ENCODE measurements at regions not wholly inside any gene's neighbourhood (a gene's known extent, or its start where the extent isn't known, plus 50 kb on each side); places are given as distances from the start of the nearest gene placed in this dataset.
"Not testable (repeated sequence)": the region's sequence is repeated elsewhere in the genome, so short reads cannot be mapped to it uniquely, and the experiment has no call there.

DNA sequence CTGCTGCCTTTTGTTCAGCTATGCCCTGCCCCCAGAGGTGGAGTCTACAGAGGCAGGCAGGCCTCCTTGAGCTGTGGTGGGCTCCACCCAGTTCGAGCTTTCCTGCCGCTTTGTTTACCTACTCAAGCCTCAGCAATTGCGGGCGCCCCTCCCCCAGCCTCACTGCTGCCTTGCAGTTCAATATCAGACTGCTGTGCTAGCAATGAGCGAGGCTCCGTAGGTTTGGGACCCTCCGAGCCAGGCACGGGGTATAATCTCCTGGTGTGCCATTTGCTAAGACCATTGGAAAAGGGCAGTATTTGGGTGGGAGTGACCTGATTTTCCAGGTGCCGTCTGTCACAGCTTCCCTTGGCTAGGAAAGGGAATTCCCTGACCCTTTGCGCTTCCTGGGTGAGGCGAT is 51.9 kb downstream of the DIPK2A start:
- not testable (repeated sequence) for DNase-seq

DNA sequence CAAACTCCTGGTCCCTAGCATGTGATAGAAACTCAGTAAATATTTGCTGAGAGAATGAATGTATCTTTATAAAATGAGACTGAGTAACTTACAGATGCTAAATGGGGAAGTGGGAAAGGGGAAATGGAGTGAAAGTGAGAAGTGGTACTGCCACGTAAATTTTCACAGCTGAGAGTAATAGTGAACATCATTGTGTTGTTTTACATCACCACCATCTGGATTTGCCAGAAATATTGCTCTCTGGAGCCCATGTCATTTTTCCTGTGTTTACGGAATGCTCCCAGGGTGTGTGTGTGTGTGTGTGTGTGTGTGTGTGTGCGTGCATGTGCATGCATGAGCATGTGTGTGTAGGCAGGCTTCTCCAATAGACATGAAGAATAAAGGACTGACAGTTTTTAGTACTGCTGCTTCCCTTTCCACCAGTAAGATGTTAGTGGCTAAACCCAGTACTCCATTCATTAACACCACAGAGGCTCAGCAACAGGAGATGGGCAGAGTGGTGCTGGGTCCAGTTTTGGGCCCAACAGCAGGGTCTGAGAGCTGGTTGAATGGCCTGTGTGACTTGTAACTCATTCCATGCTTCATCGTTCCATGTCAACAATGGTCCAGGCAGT is 57.3 kb downstream of the DIPK2A start:
- DNase-seq: no peak

DNA sequence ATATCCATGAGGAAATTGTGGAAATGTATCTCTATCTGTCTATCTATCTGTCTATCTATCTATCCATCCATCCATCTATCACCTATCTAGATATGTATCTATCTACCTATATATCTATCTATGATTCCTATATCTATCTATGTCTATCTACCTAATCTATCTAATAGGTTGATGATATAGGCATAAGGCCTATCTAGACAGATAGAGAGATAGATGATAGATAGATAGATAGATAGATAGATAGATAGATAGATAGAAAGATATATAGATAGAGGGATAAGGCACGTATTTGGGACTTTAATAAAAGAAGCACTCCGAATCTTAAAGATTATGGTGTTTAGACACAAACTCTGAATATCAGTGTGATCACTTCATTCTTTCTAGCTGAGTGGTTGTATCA is 58.1 kb downstream of the DIPK2A start:
- DNase-seq: no peak

DNA sequence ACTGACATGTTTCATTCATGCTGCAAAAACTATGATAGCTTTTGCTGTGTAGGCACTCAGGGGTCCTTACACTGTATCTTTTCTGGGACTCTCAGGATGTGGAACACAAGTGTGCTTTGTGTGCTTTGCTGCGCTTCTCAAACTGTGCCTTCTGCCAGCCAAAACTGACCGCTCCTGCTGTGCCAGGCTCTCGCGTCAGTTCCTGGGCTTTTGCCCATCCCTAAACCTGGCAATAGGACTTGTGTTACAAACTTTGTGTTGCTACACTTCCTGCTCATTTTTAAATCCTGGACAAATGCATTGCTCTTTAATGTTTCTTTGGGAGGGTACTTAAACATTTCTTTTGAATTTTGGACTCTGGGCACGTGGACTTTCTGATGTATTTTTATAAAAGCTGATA is 60.3 kb downstream of the DIPK2A start:
- DNase-seq: no peak

DNA sequence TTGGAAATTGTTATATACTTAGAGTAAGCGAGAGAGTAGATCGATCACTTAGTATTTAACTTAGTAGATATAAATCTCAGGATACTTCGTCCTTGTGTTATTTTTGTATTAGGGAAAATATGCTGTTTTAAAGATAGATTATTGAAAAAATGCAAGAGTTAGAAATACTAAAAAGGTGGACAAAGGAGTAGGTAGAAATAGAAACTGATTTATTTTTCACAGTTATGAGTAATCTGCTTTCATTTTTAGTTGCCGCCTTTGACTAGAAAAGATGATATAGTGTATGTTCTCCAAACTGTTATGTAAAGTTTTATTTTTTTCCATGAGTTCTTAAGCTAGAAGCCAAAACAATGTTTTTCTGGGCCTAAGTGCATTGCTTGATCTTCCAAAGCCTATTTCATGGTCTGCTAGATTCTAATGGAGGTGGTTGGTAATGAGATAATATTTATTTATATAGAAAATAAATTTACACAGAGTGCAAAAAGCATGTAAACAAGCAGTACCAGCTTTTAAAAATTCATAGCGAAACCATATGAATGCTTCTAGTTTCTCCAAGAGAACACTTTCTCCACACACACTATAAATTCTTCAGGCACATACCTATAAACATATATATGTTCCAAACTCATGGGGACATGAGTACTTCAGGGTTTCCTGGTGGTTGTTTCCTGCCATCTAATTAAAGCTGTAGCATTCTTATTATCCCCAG is 61.1 kb downstream of the DIPK2A start:
- no peak for DNase-seq

DNA sequence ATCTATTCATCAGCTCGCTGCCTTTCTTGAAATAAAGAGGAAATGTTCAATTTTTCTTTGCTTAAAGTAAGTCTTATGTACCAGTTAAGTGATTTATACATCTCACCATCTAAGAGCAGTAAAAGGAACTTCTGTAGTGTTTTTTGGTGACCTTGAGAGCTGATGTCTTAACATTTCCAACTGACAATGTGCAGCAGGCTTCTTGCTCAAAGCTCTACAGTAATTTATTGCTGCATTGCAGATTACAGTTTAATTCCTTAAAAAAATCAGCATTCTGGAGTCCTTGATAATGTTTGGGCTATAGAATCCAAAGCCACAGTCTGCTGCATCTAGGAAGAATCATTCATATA is 61.6 kb downstream of the DIPK2A start:
- no peak for DNase-seq

DNA sequence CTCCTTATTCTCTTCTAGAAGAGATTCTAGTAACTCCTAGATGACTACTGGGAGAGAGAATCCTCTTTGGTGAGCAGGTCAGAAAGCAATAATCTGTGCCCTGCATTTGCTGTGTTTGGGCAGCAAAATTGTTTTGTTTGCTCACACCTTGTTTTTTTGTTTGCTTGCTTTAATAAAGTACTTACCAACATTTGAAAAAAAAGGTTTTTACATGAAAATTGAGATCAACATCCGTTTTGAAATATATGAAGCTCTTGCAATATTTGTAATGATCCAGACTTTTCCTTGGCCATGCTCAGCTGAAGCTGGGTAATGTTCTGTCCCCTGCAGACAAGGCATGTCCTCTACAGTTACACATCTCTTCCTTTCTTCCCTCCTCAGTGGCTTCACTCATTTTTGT is 62.2 kb downstream of the DIPK2A start:
- DNase-seq: no peak

DNA sequence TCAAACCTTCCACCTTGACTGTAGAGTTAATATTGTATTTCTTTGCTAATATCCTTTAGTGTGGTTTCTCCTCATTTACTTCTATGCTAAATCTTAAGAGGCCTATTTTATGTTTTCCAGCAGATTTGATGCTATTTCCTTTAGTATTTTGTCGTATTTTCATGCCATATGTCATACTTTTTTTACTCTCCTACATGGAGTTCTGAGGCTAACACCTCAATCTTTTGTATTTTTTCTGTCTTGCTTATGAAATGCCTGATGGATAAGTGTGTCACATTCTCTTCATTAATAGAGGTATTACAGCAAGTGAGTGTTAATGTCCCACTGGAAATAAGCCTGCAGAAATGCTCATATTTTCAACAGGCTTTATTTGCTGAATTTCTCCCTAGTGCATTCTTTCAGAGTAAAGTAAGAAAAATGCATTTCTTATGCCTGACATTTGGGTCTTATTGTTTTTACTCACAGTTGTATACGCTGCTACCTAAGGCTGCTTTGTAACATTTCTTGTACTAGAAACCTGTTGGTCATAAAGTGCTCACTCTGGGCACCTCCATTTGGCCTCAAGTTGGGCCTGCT is 63.2 kb downstream of the DIPK2A start:
- DNase-seq: no peak

DNA sequence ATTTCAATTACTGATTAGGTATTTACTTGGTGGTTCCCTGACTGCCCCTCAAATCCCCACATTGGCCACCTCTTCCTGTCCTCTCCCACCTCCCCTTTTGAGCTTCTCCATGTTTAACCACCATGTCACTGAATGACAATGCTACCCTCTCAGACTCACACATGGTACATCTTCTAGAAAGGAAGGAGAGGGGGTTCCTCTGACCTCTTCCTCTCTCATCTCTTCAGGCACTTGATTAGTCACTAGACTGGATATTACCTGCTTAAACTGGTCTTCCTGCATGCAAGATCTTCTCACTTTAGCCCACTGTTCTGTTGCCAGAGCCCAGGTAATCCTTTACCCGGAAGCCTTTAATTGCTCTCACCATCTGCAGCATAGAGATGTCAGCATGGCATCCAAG is 64.9 kb downstream of the DIPK2A start:
- DNase-seq: no peak

DNA sequence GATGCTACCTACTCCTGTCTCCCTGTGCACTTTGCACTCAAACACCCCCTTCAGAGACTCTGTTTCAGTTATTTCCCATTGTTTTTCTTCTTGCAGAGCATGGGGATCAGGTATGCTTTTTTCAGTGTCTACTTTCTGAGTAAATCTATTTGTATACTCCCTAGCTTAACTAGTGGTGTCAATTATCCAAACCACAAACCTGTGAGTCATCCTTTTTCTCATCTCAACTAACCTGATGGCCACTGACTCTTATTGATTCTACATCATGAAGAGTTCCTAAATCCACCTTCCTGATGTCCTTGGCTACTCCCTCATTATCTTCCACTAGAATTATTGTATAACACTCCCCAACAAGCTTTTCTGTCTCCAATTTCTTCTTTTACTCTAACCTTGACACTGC is 68.0 kb downstream of the DIPK2A start:
- no peak for DNase-seq

DNA sequence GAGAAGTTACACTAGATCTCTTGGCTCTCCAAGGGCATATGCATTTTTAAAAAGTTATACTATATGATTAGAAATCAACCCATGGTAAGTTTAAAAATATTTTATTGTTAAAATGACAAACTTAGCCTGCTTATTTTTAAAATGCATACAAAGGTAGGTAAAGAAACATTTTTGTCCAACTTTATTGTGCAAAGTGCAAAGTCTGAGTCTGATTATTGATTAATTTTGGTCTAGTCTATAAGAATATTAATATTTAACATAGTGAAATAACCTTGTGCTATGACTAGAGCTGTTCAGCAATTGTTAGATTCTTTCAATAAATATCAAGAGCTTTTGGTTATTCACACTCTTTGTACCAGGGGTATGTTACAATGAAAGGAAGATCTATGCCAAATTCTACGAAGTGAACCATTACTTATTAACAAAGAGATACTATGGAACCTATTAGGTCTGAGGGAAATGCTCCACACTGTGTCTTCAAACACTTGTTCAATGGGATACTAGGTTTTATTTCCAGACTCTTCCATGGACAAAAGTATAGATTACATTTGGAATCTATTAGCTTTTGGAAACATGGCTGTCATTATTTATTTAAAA is 70.4 kb downstream of the DIPK2A start:
- DNase-seq: no peak

DNA sequence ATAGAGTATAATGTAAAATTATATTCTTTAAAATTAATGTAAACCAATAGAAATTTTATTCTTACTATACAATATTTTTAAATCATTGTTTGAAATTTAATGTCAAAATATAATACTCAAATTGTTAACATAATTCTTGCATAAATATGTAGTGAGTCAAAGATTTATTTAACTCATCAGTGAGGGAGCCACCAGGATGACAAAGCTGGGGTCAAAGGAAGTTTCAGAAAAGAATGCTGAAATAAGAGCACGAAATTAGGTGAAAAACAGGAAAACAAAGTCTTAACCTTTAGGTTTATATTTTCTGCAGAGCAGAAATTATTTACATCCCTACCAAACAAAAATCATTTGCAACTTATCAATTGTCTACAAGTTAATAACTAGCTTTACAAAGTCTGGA is 74.1 kb downstream of the DIPK2A start:
- no peak for DNase-seq

DNA sequence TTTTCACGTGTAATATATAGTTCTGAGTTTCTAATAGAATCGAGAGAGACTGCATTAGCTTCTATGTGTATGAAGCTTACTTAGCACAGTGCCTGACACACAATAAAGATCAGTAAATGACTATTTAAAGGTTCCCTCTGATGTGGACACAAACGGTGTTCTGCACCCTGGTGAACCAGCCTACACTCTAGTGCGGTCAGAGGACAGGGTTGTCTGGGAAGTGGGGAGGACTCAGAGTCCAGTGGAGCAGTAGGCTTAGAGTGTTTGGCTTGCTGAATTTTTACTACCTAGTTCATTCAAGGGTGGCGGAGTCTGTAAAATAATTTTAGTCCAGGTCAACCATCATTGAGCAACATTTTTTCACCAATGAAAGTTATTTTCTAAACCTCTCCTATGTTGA is 77.8 kb downstream of the DIPK2A start:
- DNase-seq: no peak

DNA sequence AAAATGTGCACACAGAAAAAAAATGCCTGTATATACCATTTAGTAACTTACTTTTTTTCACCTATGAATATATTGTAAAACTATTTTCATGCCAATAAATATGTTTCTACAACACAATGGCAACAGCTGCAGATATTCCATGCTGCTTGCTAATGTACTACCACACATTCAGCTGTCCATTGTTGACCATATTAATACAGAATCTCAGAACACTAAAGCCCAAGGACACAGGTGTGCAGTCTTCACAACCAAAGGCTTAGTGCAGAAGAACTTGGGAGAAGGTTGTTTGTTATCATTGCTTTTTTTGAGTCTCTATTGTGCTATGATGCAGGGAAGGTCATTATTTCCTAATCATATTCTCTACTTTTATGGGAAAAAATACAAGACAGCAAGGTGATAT is 79.6 kb downstream of the DIPK2A start:
- DNase-seq: no peak

DNA sequence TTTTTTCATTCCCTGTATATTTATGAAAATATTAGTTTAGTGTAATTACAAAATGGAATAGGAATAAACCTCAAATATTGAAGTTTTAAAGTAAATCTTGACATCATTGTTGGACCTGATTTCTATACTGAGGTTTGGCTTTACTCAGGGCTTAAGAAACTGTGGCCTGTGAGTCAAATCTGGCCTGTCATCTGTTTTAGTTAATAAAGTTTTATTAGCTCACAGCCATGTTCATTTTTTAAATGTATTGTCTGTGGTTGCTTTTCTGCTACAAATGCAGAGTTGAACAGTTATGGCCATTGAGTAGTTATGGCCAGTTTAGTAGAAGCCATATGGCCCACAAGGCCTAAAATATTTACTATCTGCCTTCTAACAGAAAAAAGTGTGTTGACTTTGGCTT is 80.7 kb downstream of the DIPK2A start:
- no peak for DNase-seq

DNA sequence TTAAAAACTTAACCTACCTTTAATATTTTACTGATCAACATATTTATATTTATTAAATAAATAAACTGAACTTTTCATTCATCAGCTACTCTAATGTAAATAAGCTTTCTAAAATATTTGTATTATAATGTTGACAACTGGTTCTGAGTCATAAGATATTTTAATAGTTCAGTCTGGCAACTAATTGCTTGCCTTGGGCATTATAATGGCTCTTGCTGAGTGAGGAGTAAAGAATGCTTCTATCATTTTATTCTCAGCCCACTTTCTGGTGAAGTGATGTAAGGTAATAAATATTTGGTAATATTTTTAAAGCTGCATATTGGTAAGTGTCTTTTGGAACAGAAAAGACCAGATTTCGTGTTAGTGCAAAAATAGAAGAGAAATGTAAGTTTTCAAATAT is 81.5 kb downstream of the DIPK2A start:
- no peak for DNase-seq

DNA sequence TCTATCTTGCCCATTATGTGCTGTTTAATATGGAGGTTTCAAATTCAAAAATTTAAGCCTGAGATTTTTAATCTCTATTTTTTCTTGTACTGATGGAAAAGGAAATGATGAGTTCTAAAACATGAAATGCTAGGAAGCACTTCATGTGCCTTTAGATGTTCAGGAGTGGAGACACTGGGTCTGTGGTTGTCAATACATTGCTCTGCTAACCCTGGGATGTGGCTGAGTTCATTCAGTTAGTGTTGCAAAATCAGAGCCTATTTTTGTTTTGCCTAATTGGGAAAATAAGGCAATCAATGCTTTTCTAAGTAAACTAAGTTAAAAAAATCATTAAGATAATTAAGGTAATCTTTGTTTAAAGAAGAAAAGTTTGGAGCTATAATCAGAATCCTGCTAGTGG is 83.1 kb downstream of the DIPK2A start:
- DNase-seq: no peak

DNA sequence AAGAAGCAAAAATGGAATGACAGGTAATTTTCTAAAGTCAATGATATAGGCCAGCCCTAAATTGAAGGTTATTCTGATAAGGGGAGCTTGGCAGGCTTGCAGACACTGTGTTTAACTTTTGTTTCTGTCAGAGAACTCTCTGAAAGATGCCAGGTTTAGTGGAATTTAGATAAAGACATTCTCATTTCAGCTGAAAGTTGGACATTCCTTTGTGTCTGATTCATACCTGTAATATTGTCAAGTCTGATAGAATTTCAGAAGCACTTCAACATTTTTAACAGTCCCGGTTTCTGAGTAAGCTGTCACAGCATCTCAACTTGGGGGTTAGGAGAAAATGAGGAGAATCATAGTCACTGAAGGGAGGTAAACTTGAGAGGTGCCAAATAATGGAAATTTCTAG is 84.0 kb downstream of the DIPK2A start:
- no peak for DNase-seq

DNA sequence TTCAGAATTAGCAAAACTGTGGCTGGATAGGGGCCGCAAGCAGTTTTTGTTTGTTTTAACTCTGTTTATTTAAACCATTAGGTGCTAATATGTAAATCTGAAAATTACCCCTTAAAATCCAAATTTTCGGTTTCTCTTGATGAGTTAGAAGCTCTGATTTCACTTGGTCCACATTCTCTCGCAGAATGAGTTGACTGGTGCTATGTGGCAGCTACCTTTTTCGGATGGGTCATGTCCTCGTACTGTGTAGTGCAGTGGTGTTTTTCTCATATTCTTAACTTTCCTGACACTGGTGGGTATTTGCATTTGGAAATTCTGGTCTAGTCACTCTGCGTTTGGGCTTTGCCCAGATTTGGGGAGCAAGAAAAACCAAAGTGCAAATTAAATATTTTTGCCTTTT is 87.1 kb downstream of the DIPK2A start:
- no peak for DNase-seq

DNA sequence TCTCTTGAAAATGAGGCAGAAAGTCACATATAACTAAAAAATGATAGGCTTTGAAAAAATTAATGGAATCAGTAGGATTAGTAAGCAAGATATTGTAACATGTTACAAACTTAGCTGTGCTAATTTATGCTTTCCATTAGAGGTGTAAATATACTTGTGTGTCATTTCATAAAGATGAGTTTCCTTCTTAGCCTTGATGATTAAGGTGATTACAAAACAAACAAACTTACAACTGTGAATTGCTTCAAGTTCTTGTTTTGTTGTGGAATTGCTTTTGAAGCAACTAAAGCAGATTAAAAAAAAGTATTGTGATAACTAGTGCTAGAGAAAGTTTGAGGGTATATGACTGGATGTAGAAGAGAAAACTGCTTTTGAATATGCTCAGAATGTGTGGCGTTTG is 87.9 kb downstream of the DIPK2A start:
- no peak for DNase-seq

DNA sequence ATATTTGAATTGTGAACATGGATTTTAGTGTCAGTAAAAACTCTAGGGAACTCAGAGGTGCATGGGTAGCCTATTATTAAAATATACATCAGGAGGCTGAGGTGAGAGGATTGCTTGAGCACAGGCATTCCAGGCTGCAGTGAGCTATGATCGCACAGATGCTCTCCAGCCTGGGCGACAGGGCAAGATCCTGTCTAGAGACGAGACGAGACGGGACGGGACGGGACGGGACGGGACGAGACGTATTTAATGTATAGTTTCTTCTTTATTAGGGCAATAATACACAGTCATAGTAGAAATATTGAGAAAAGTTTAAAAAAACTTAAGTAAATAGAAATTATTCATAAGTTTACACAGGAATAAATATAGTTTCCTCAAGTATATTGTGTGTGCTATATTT is 89.3 kb downstream of the DIPK2A start:
- no peak for DNase-seq

DNA sequence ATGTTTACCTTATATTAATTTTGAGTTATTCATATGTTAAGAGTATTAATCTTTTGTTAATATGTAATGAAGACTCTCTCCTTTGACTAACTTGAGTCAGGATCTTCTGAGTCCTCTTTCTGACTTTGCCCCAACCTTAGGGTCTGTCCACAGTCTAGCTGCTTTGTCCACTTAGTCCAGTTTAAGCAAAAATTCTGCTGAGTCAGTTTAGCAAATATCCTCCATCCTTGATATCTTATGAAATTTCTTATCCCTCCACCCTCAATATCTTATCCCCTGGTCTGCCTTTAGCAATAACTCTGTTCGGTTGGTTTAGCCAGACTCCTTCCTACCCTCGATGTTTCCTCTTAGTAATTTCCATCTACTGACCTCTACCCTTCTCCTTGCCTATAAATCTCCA is 91.7 kb downstream of the DIPK2A start:
- no peak for DNase-seq

DNA sequence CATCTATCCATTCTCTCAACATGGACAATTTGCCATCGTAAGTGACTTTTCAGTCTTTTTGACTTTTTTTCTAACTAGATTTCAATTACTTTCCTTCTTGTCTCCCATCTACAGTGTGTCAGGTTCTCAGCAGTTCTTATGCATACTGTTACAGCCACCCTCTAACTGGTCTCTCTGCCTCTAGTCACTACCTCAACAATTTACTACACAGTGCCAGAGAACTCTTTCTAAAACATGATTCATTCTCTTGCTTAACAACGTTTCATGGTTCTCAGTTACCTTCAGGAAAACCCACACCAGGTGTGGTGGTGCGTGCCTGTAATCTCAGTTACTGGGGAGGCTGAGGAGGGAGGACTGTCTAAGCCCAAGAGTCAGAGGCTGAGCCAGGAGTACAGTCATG is 95.4 kb downstream of the DIPK2A start:
- DNase-seq: no peak

DNA sequence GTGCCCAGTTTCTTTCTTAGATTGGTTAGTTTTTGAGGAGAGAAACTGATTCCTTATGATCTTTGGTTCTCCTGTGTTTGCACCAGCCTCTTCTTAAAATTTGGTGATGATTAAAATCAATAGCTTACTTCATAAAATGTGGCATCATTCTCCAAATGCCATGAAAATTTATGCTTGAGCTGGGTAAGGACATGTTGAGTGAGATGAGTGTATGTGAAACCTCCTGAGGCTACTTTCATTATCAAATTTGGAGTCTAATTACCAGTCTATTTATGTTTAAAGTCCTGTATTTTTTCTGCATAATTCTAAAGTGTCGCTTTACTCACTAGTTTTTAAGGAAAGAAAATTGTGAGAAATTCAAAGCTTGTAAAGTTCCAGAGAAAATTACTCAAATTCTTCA is 102.1 kb downstream of the DIPK2A start:
- no peak for DNase-seq

DNA sequence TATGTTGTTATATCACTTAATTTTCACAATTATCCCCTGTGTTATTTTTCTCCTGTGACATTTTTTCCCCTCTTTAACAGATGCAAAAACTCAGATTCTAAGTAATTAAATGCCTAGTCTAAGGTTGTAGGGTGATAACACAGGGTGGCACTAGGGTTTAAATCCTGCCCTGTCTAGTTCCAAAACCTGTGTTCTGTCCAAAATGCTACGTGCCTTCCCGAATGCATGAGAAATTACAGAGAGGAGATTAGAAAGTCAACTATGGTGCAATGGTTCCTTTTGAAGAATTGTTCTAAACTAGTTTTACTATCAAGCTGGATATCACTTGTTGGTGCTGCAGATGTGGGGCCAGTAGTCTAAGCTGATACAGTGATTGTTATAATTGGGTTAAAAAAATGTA is 108.0 kb downstream of the DIPK2A start:
- DNase-seq: no peak
